ENCODE measurements at regions not wholly inside any gene's neighbourhood (a gene's known extent, or its start where the extent isn't known, plus 50 kb on each side); places are given as distances from the start of the nearest gene placed in this dataset.
"Not testable (repeated sequence)": the region's sequence is repeated elsewhere in the genome, so short reads cannot be mapped to it uniquely, and the experiment has no call there.

DNA sequence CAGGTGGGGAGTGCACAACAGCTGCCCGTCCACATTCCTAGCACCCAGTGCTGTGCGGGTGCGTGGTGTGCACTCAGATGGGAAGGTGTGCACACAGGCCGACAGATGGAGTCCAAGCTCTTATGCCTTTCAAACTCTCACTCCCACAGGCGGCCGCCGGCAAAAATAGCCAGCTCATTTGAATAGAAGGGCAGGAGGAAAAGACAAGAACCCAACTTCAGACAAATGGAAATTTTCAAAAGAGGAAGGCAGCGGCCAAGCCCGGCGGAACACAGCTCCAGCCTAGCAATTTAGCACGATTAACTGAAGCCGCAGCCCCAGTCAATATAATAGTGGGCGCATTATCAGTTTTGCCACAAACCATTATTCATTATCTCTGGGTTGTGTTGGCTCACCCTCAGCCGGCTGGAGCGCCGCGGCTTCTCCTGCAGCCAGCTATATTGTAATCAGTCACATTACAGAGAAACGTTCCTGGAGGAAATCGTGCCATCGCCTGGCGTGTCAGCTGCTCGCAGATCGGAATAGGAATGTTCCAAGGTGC is 103.9 kb upstream of the SEC14L1 start:
- DNase-seq (ENCODE audit: extremely low read depth, low read depth, low spot score) = no peak

DNA sequence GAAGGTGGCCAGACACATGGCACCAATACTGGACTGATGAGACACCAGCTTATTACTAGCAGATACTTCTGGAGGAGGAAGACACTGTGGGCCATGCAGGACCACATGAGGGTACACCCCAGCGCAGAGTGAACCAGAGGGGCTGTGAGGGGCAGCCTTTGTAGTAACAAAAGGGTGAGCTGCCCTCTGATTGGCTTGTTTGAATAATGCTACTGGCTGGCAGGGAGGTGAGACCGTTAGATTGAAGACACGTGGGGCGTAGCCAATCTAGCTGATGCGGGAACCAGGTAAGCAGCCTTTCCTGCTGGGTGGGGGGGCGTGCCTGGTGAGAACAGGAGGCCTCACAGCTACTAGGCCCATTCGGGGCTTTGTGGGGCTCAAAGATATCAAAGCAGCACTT is 102.8 kb upstream of the SEC14L1 start:
- DNase-seq (ENCODE audit: extremely low read depth, low read depth, low spot score) = no peak

GRCh38 chr17:77038884-77039555 is 101.7 kb upstream of the SEC14L1 start:
- DNase-seq (ENCODE audit: extremely low read depth, low read depth, low spot score) = no peak

GRCh38 chr17:77042476-77043231 is 98.1 kb upstream of the SEC14L1 start:
- DNase-seq (ENCODE audit: extremely low read depth, low read depth, low spot score) = no peak

GRCh38 chr17:77045441-77046041 is 95.2 kb upstream of the SEC14L1 start:
- no peak for DNase-seq (ENCODE audit: extremely low read depth, low read depth, low spot score)

DNA sequence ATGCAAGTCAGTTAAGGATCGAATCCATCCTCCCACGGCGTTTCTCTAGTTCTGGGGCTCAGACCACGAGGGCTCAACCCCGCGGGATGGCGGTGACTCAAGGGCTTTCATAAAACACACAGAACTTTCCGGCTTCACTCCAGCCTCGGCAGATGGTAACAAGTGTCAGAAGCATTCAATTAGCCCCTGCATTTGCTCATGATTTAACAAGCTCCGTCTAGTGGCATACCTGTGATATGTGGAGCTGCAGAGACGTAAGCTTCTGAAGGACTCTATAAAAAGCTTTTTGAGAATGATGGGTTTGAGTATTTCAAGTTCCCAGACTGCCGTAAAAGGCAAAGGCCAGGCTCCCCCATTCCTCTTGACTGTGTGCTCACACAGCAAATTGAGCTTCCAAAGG is 91.3 kb upstream of the SEC14L1 start:
- no peak for DNase-seq (ENCODE audit: extremely low read depth, low read depth, low spot score)

DNA sequence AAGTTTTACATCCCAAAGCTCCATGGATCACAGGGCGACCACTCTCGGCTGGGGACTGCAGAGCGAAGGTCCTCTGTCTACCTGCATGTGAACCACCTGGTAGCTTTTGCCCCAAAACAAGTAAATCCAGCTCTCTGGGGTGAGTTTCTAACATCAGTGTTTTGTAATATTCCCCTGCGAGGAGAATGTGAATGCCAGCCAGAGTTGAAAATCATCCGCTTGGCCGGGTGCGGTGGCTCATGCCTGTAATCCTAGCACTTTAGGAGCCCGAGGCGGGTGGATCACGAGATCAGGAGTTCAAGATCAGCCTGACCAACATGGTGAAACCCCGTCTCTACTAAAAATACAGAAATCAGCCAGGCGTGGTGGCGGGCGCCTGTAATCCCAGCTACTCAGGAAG is 89.9 kb upstream of the SEC14L1 start:
- DNase-seq (ENCODE audit: extremely low read depth, low read depth, low spot score) = not testable (repeated sequence)

DNA sequence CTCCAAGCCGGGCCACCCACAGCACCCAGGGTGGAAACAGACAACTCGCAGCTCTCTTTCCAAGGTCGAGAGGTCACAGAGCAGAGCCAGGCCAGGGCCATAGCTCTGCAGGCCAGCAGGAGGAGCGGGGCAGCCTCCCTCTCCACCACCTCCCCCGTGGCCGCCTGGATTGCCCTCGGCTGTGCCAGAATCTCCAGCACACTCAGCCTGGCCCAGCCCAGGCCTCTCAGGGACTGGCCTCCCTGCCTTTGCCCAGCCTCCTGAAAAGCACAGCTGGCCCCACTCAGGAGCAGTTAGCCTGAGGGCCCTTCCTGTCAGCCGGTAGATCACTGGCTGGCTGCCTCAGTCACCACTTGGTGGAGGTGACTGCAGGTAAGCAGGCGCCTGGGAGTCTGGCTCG is 85.8 kb upstream of the SEC14L1 start:
- no peak for DNase-seq (ENCODE audit: extremely low read depth, low read depth, low spot score)

DNA sequence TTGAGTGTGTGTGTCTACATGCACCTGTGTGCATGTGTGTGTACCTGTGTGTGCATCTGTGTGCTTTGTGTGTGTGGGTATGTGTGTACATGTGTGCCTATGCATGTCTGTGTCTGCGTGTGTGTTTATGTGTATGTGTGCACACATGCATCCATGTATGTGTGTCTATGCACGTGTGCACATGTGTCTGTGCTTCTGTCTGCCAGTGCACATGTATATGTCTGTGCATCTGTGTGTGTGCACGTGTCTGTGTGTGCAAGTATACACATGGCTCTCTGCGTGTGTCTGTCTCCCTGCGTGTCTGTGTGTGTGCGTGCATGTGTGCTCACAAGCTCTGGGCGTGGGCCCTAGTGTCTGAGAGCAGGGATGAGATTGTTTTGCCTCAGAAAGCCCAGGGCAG is 85.3 kb upstream of the SEC14L1 start:
- no peak for DNase-seq (ENCODE audit: extremely low read depth, low read depth, low spot score)

DNA sequence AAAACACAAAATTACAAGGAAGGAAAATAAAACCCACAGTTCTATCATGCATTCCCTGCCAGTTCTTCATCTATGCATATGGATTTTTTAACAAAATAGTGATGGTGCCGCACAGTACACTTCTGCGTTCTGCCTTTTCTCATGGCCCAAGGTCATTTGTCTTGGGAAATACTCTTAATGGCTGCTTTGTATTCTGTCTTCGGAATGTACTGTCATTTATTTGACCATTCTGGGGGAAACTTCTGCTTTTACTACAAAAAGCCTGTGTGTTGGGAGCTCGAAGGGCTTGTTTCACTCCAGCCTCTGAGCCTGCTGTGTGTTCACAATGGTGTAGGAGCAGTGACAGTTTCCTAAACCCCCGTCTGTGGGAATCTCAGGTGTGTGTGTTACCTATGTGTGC is 82.8 kb upstream of the SEC14L1 start:
- no peak for DNase-seq (ENCODE audit: extremely low read depth, low read depth, low spot score)

DNA sequence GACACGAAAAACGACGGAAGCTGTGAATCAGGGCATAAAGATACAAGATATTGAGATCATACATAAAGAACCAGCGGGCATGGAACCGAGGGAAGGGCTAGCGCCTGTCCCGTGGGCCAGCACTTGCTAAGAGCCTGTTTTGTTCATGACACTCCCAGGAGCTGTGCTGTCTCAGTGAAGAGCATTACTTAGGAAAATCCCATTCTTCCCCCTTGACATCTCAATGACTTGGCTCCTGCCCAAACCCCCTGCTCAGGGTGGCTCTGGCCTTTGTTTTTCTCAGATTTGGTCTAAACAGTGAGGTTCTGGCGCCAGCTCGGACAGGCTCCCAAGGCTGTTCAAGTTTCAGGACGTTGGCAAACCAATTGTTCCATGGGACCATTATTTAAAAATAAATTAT is 79.1 kb upstream of the SEC14L1 start:
- no peak for DNase-seq (ENCODE audit: extremely low read depth, low read depth, low spot score)

GRCh38 chr17:77064598-77064997 is 76.2 kb upstream of the SEC14L1 start:
- no peak for DNase-seq (ENCODE audit: extremely low read depth, low read depth, low spot score)

DNA sequence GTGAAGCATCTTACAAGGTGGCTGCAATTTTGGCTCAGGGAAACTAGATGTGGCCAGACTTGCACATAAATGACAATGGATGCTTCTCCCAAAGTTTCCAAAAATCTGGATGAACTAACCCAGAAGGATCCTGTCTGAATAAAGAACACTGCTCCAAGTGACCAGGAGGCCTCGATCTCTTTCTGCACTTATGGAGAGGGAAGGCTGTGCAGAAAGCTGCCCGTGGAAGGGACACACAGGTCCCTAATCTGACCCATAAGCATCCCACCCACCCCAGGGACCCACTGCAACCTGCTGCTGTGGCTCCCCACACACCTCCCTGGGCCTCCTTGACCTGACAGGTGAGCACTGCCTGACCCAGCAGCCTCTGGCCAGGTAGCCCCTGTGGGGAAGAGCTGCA is 74.6 kb upstream of the SEC14L1 start:
- no peak for DNase-seq (ENCODE audit: extremely low read depth, low read depth, low spot score)

DNA sequence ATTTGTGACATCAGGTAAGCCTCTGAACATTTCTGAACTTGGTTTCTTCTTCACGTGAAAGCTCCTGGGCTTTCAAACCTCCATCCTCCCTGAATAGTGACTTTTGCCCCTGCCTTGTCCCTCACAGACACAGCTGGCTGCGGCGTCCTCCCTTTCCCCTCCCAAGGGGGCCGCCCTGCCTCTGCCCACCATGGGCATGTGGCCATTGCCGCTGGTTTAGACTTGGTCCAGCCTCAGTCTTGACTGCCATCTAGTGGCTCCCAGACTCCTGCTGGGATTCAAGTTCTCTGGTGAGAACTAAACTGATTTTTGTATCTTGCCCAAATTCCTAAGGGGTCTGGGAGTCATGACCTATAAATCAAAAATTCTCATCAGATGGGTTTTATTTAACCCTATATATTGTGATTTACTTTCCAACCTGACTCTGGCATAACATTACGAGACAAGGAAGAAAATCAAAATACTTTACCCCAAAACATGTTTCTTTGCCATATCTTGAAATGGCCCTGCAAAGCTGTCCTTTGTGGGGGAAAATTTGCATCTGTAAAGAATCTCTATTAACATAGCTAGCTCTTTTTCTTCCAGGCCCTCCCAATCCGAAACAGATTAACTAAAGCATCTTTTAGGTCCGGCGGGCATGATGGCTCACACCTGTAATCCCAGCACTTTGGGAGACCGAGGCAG is 73.9 kb upstream of the SEC14L1 start:
- not testable (repeated sequence) for DNase-seq (ENCODE audit: extremely low read depth, low read depth, low spot score)

DNA sequence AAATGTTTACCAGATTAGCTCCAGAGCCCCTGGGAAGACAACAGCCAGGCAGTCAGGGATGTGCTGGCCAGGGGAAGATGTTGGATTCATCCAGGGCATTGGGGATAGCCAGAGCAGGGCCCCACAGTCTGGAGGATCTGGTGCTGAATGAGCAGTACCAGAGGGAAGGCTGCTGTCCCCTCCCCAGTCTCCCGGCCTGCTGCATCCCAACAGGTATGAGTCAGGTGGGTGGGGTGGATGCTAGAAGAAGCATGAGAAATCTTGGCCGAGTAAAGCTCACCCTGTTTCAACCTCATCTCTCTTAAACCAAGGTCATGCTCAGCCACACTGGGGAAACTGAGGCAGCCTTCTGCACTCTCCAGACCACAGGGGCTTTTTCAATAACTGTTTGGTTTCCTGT is 71.9 kb upstream of the SEC14L1 start:
- no peak for DNase-seq (ENCODE audit: extremely low read depth, low read depth, low spot score)

DNA sequence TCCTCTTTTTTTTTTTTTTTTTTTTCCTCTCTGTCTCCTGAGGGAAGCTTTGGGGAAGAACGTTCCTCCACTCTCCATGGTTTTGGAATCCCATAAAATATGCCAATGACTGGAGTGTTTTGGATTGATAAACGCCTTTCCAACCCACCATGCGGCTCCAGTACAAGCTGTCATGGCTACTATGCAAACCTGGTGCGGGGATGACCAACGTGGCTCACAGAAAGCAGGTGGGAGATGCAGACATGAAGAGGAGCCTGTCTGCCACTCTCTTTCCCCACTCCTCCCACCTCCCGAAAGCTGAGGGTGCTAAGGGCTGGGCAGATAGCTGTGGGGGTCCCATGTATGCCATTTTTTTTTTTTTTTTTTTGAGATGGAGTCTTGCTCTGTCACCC is 69.9 kb upstream of the SEC14L1 start:
- DNase-seq (ENCODE audit: extremely low read depth, low read depth, low spot score) = no peak

GRCh38 chr17:77071925-77072490 is 68.8 kb upstream of the SEC14L1 start:
- no peak for DNase-seq (ENCODE audit: extremely low read depth, low read depth, low spot score)

DNA sequence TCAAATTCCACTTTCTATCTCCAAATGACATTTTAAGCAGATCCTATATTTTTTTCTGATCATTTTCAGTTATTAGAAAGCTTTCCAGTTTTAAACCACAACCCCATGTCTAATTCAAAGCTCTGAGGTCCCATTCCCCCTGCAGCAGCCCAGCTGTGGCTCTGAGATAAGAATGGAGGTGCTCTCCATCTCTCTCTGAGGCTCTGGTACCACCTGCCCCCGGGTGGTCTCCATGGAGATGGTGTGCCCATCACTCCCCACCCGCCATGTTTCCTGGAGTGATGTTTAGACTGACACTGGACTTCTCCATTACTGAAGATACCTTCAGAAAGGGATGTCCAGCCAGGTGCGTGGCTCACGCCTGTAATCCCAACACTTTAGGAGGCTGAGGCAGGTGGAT is 68.1 kb upstream of the SEC14L1 start:
- DNase-seq (ENCODE audit: extremely low read depth, low read depth, low spot score) = no peak

DNA sequence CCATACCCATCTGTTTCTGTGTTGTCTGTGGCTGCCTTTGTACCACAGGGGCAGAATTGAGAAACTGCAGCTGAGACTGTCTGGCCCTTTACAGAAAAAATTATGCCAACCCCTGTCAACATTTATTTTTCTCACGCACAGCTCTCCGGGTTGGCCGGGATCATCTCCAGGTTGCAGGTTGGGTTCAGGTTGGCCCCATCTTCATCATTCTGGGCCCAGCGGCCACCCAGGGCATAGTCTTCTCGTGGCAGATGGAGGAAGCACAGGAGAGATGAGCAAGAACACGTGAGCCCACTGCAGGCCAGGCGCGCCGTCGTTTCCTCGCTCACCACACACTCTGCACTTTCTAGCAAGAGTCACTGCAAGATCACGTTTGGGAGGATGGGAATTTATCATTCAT is 66.1 kb upstream of the SEC14L1 start:
- no peak for DNase-seq (ENCODE audit: extremely low read depth, low read depth, low spot score)

DNA sequence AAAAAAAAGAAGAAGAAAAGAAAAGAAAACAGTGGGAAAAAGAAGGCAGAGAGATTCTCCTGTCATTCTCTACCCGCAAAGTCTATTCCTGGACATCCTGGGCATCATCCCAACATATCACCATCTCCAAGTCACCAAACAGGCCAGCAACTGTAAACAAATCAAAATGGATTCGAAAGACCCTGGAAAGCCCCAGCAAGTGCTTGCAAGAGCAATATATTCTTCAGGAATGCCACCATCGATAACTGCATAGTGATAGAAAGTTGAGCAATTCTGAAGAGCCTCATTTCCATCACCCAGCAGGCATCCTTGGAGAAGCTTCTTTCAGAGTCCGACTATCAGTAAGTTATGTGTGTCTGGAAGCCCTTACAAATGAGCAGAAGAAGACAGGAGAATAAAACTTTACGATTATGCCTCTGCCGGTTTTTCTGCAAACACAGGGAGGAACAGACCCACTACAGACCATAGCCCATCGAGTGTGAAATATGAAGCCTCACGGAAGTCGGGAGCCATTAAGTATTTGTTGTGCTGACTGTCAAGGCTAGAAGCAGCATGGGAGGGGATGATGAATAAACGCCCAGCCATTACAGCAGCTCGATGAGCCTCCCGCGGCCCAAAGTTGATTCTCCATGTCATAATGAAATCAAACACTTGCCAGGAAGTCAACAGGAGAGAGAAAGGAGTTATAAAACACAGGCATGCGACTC is 64.5 kb upstream of the SEC14L1 start:
- no peak for DNase-seq (ENCODE audit: extremely low read depth, low read depth, low spot score)

All from glomerular endothelial cell (primary cell).